ENCODE measurements at regions not wholly inside any gene's neighbourhood (a gene's known extent, or its start where the extent isn't known, plus 50 kb on each side); places are given as distances from the start of the nearest gene placed in this dataset.

- 74 to 89% methylated on average over 1 of the region's 1 CpG for WGBS, 2 donors
Measured at GRCh38 chr5:165714598-165714997, 2209.2 kb downstream of the MAT2B start.

DNA sequence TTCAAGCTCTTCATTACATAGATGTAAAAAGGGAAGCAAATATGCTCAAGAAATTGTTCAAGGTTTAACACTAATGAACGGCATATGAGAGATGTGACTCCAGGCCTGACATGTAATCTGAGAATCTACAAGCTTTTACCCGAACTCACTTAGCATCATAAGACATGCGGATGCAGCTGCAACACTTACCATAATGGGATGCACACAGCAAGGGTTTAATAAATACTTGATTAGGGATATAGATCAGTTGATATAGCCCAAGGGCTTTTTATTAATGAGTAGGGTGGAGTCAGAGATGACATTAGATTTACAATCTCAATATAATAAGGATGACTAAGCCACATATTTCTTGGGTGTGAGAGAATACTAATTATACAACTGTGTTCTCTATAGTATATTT lies 2215.5 kb downstream of the MAT2B start:
- WGBS, 2 donors: 86 to 90% methylated on average over 3 of the region's 3 CpGs

More at GRCh38 chr5:165714598-165714997, 2209.2 kb downstream of the MAT2B start:
- Histone ChIP-seq H3K4me3 (ENCODE audit: low read depth in 1 of 2, low read length in 2 of 2) (no peak overlapping the region), H3K36me3 (ENCODE audit: control insufficient read depth in 2 of 2, insufficient read depth in 2 of 2, low read length in 1 of 2) (no peaks in the 10 kb centered on the region), H3K9me3 (ENCODE audit: control insufficient read depth in 2 of 2, insufficient read depth in 1 of 2, low read depth in 1 of 2, low read length in 1 of 2) (no peaks in the 10 kb centered on the region), H3K4me1 (ENCODE audit: control insufficient read depth in 2 of 2, insufficient read depth in 2 of 2, low read length in 1 of 2) (no peaks in the 10 kb centered on the region), H3K27ac (ENCODE audit: low read depth in 2 of 2, low read length in 1 of 2) (no peak overlapping the region), H3K27me3 (ENCODE audit: control insufficient read depth in 1 of 2, insufficient read depth in 2 of 2, low read length in 2 of 2) (no peaks in the 10 kb centered on the region)

DNA sequence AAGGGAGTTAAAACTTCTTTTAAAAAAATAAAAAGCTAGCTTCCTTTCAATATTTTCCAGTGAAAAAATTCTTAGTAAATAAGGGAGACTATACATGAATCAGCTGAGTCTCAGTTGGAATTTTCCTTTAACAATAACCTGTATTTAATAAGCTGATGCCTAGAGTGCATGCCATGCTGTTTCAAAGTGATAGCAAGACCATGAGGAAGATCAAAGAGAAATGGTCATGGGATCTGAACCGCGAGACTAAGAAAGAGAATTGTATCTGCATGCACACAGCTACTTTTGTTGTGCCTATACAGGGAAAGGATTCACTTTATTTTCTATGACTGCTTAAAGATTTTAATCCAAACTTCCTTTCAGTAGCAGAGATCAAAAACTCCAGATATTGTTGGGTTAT lies 2217.0 kb downstream of the MAT2B start:
- Histone ChIP-seq H3K36me3 (ENCODE audit: control insufficient read depth in 2 of 2, insufficient read depth in 2 of 2, low read length in 1 of 2) (no peaks in the 10 kb centered on the region), H3K4me3 (ENCODE audit: low read depth in 1 of 2, low read length in 2 of 2) (no peak overlapping the region), H3K4me1 (ENCODE audit: control insufficient read depth in 2 of 2, insufficient read depth in 2 of 2, low read length in 1 of 2) (no peaks in the 10 kb centered on the region), H3K9me3 (ENCODE audit: control insufficient read depth in 2 of 2, insufficient read depth in 1 of 2, low read depth in 1 of 2, low read length in 1 of 2) (no peaks in the 10 kb centered on the region), H3K27ac (ENCODE audit: low read depth in 2 of 2, low read length in 1 of 2) (no peak overlapping the region), H3K27me3 (ENCODE audit: control insufficient read depth in 1 of 2, insufficient read depth in 2 of 2, low read length in 2 of 2) (no peaks in the 10 kb centered on the region)
- WGBS, 2 donors: 61 to 77% methylated on average over 2 of the region's 2 CpGs

More for the DNA sequence above, 2215.5 kb downstream of the MAT2B start:
- Histone ChIP-seq H3K9me3 (ENCODE audit: control insufficient read depth in 2 of 2, insufficient read depth in 1 of 2, low read depth in 1 of 2, low read length in 1 of 2) (no peaks in the 10 kb centered on the region), H3K4me3 (ENCODE audit: low read depth in 1 of 2, low read length in 2 of 2) (no peak overlapping the region), H3K27me3 (ENCODE audit: control insufficient read depth in 1 of 2, insufficient read depth in 2 of 2, low read length in 2 of 2) (no peaks in the 10 kb centered on the region), H3K4me1 (ENCODE audit: control insufficient read depth in 2 of 2, insufficient read depth in 2 of 2, low read length in 1 of 2) (no peaks in the 10 kb centered on the region), H3K27ac (ENCODE audit: low read depth in 2 of 2, low read length in 1 of 2) (no peak overlapping the region), H3K36me3 (ENCODE audit: control insufficient read depth in 2 of 2, insufficient read depth in 2 of 2, low read length in 1 of 2) (no peaks in the 10 kb centered on the region)

- 69 to 74% methylated on average over 5 of the region's 5 CpGs for WGBS, 2 donors
- no peak overlapping the region for H3K4me3 ChIP-seq (ENCODE audit: low read depth in 1 of 2, low read length in 2 of 2)
- no peaks in the 10 kb centered on the region for H3K9me3 ChIP-seq (ENCODE audit: control insufficient read depth in 2 of 2, insufficient read depth in 1 of 2, low read depth in 1 of 2, low read length in 1 of 2)
- no peak overlapping the region for H3K27ac ChIP-seq (ENCODE audit: low read depth in 2 of 2, low read length in 1 of 2)
- H3K36me3 ChIP-seq (ENCODE audit: control insufficient read depth in 2 of 2, insufficient read depth in 2 of 2, low read length in 1 of 2): no peaks in the 10 kb centered on the region
- no peaks in the 10 kb centered on the region for H3K27me3 ChIP-seq (ENCODE audit: control insufficient read depth in 1 of 2, insufficient read depth in 2 of 2, low read length in 2 of 2)
- H3K4me1 ChIP-seq (ENCODE audit: control insufficient read depth in 2 of 2, insufficient read depth in 2 of 2, low read length in 1 of 2): no peaks in the 10 kb centered on the region
Measured at GRCh38 chr5:165723931-165724330, 2218.5 kb downstream of the MAT2B start.

DNA sequence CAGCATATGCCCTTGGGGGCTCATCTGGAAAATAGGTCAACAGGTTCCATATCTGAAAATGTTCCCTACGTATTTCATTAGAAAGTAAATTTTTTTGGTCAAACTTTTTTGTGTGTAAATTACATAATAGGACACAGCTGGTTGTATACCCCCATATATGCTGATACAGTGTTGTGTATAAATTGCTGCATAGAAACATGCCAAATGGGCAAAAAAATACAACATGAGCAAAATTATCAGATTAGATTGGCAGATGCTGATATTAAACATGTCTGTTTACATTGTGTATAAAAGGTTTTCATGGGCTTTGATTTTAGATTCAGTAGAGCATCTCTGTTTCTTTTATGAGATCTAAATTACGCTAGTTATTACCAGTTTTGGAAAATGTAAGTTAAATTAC lies 2223.0 kb downstream of the MAT2B start:
- WGBS, 2 donors: 86 to 91% methylated on average over 2 of the region's 2 CpGs
- no peak overlapping the region for H3K27ac ChIP-seq (ENCODE audit: low read depth in 2 of 2, low read length in 1 of 2)
- no peak overlapping the region for H3K4me3 ChIP-seq (ENCODE audit: low read depth in 1 of 2, low read length in 2 of 2)
- no peaks in the 10 kb centered on the region for H3K36me3 ChIP-seq (ENCODE audit: control insufficient read depth in 2 of 2, insufficient read depth in 2 of 2, low read length in 1 of 2)
- H3K4me1 ChIP-seq (ENCODE audit: control insufficient read depth in 2 of 2, insufficient read depth in 2 of 2, low read length in 1 of 2): no peaks in the 10 kb centered on the region
- no peaks in the 10 kb centered on the region for H3K9me3 ChIP-seq (ENCODE audit: control insufficient read depth in 2 of 2, insufficient read depth in 1 of 2, low read depth in 1 of 2, low read length in 1 of 2)
- no peaks in the 10 kb centered on the region for H3K27me3 ChIP-seq (ENCODE audit: control insufficient read depth in 1 of 2, insufficient read depth in 2 of 2, low read length in 2 of 2)

DNA sequence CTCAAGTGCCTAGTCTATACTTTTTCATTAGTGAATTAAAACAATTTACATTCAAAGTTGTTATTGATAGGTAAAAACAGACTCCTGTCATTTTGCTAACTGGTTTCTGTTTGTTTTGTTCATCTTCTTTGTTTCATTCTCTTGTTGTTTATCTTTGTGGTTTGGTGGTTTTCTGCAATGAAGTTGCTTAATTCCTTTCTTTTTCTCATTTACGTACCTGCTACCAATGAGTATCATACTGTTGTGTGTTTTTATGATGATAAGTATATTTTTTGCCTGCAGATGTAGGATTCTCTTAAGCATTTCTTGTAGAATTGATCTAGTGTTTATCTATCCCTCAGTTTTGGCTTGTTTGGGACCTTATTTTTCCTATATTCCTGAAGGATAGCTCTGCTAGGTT lies 2230.0 kb downstream of the MAT2B start:
- Histone ChIP-seq H3K9me3 (ENCODE audit: control insufficient read depth in 2 of 2, insufficient read depth in 1 of 2, low read depth in 1 of 2, low read length in 1 of 2) (peaks cover 2 to 7% of the 10 kb centered on the region in 2 donors), H3K36me3 (ENCODE audit: control insufficient read depth in 2 of 2, insufficient read depth in 2 of 2, low read length in 1 of 2) (no peaks in the 10 kb centered on the region), H3K4me3 (ENCODE audit: low read depth in 1 of 2, low read length in 2 of 2) (no peak overlapping the region), H3K27me3 (ENCODE audit: control insufficient read depth in 1 of 2, insufficient read depth in 2 of 2, low read length in 2 of 2) (no peaks in the 10 kb centered on the region), H3K27ac (ENCODE audit: low read depth in 2 of 2, low read length in 1 of 2) (no peak overlapping the region), H3K4me1 (ENCODE audit: control insufficient read depth in 2 of 2, insufficient read depth in 2 of 2, low read length in 1 of 2) (no peaks in the 10 kb centered on the region)
- WGBS, 2 donors: 29 to 71% methylated on average over 1 of the region's 1 CpG

GRCh38 chr5:165739079-165739741 lies 2233.8 kb downstream of the MAT2B start:
- no peaks in the 10 kb centered on the region for H3K27me3 ChIP-seq (ENCODE audit: control insufficient read depth in 1 of 2, insufficient read depth in 2 of 2, low read length in 2 of 2)
- no peak overlapping the region for H3K4me3 ChIP-seq (ENCODE audit: low read depth in 1 of 2, low read length in 2 of 2)
- H3K9me3 ChIP-seq (ENCODE audit: control insufficient read depth in 2 of 2, insufficient read depth in 1 of 2, low read depth in 1 of 2, low read length in 1 of 2): peaks cover 2 to 7% of the 10 kb centered on the region in 2 donors
- 78 to 82% methylated on average over 8 of the region's 8 CpGs for WGBS, 2 donors
- H3K4me1 ChIP-seq (ENCODE audit: control insufficient read depth in 2 of 2, insufficient read depth in 2 of 2, low read length in 1 of 2): no peaks in the 10 kb centered on the region
- H3K27ac ChIP-seq (ENCODE audit: low read depth in 2 of 2, low read length in 1 of 2): no peak overlapping the region
- no peaks in the 10 kb centered on the region for H3K36me3 ChIP-seq (ENCODE audit: control insufficient read depth in 2 of 2, insufficient read depth in 2 of 2, low read length in 1 of 2)

DNA sequence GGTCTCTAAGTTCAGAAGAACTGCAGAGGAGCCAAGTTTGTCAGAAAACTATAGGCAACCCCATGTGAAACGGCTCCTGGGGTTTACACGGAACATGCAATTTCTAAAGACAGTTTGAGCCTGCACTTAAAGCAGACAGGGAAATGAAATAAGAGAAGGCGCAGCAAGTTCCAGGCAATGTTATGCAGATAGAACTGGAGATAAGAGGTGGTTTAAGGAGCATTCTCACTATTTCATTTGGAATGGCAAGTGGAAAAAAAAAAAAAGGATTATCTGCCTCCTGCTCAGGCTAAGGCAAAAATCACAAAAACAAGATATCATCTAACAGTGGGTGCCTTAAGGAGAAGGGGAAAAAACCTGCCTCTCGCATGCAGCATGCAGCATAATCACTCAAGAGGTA lies 2252.4 kb downstream of the MAT2B start:
- Histone ChIP-seq H3K9me3 (ENCODE audit: control insufficient read depth in 2 of 2, insufficient read depth in 1 of 2, low read depth in 1 of 2, low read length in 1 of 2) (no peaks in the 10 kb centered on the region), H3K4me1 (ENCODE audit: control insufficient read depth in 2 of 2, insufficient read depth in 2 of 2, low read length in 1 of 2) (no peaks in the 10 kb centered on the region)

GRCh38 chr5:165775111-165775510 lies 2269.7 kb downstream of the MAT2B start:
- WGBS, 2 donors: 43 to 57% methylated on average over 2 of the region's 2 CpGs
- Histone ChIP-seq H3K27me3 (ENCODE audit: control insufficient read depth in 1 of 2, insufficient read depth in 2 of 2, low read length in 2 of 2) (no peaks in the 10 kb centered on the region), H3K27ac (ENCODE audit: low read depth in 2 of 2, low read length in 1 of 2) (no peak overlapping the region), H3K4me3 (ENCODE audit: low read depth in 1 of 2, low read length in 2 of 2) (no peak overlapping the region), H3K36me3 (ENCODE audit: control insufficient read depth in 2 of 2, insufficient read depth in 2 of 2, low read length in 1 of 2) (no peaks in the 10 kb centered on the region), H3K9me3 (ENCODE audit: control insufficient read depth in 2 of 2, insufficient read depth in 1 of 2, low read depth in 1 of 2, low read length in 1 of 2) (no peaks in the 10 kb centered on the region), H3K4me1 (ENCODE audit: control insufficient read depth in 2 of 2, insufficient read depth in 2 of 2, low read length in 1 of 2) (no peaks in the 10 kb centered on the region)

More for the DNA sequence above, 2252.4 kb downstream of the MAT2B start:
- WGBS, 2 donors: 60 to 61% methylated on average over 4 of the region's 4 CpGs
- Histone ChIP-seq H3K27me3 (ENCODE audit: control insufficient read depth in 1 of 2, insufficient read depth in 2 of 2, low read length in 2 of 2) (no peaks in the 10 kb centered on the region), H3K27ac (ENCODE audit: low read depth in 2 of 2, low read length in 1 of 2) (no peak overlapping the region), H3K36me3 (ENCODE audit: control insufficient read depth in 2 of 2, insufficient read depth in 2 of 2, low read length in 1 of 2) (no peaks in the 10 kb centered on the region), H3K4me3 (ENCODE audit: low read depth in 1 of 2, low read length in 2 of 2) (no peak overlapping the region)

DNA sequence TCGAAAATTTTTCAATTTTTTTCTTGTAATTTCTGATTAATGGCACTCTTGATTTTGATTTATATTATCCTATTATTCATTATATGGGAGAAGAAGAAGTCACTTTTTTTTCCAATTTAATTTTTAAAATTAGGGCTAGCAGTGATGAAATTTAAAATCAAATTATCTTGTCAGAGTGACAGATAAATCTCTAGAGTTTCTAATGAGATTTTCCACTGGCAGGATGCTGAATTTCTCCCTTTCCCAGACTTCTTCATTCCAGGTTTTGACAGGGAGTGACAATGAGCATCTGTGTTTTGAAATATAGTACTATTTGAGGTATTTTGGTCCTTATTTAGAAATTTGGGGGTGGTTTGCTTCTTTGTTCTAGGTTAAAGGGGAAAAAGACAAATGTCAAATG lies 2274.1 kb downstream of the MAT2B start:
- 45 to 51% methylated on average over 1 of the region's 1 CpG for WGBS, 2 donors

More for the DNA sequence above, 2274.1 kb downstream of the MAT2B start:
- no peaks in the 10 kb centered on the region for H3K36me3 ChIP-seq (ENCODE audit: control insufficient read depth in 2 of 2, insufficient read depth in 2 of 2, low read length in 1 of 2)
- H3K9me3 ChIP-seq (ENCODE audit: control insufficient read depth in 2 of 2, insufficient read depth in 1 of 2, low read depth in 1 of 2, low read length in 1 of 2): no peaks in the 10 kb centered on the region
- H3K4me1 ChIP-seq (ENCODE audit: control insufficient read depth in 2 of 2, insufficient read depth in 2 of 2, low read length in 1 of 2): no peaks in the 10 kb centered on the region
- H3K4me3 ChIP-seq (ENCODE audit: low read depth in 1 of 2, low read length in 2 of 2): no peak overlapping the region
- H3K27me3 ChIP-seq (ENCODE audit: control insufficient read depth in 1 of 2, insufficient read depth in 2 of 2, low read length in 2 of 2): no peaks in the 10 kb centered on the region
- H3K27ac ChIP-seq (ENCODE audit: low read depth in 2 of 2, low read length in 1 of 2): no peak overlapping the region
